Neural cell (in vitro differentiated cells): ENCODE measurements at regions not wholly inside any gene's neighbourhood (a gene's known extent, or its start where the extent isn't known, plus 50 kb on each side); places are given as distances from the start of the nearest gene placed in this dataset.

ENCODE experiments used
- CTCF ChIP-seq: fragments of 450-650 bp; IDR thresholded peaks from 2 replicates; pipeline ENCODE4 v1.5.1; 2014; ENCODE audit warnings: antibody characterized with exemption, mild to moderate bottlenecking, moderate library complexity; ENCODE audit not compliant: poor library complexity, severe bottlenecking
- EP300 ChIP-seq: fragments of 450-650 bp; conservative IDR thresholded peaks from 2 replicates; pipeline ENCODE4 v1.6.1; 2014; ENCODE audit warnings: antibody characterized with exemption, mild to moderate bottlenecking, moderate library complexity; ENCODE audit not compliant: poor library complexity, severe bottlenecking
- EZH2 ChIP-seq: fragments of 200-600, 300-800 bp; shearing (Covaris generic), sonication (generic); IDR thresholded peaks from 2 replicates; pipeline ENCODE4 v1.6.1; 2014; ENCODE audit warnings: antibody characterized with exemption, low read length, borderline replicate concordance, mild to moderate bottlenecking; ENCODE audit not compliant: insufficient read depth, poor library complexity, severe bottlenecking
- MXI1 ChIP-seq: fragments of 450-650 bp; conservative IDR thresholded peaks from 2 replicates; pipeline ENCODE4 v1.6.1; 2014; ENCODE audit warnings: antibody characterized with exemption, mild to moderate bottlenecking; ENCODE audit not compliant: poor library complexity, severe bottlenecking
- POLR2AphosphoS5 ChIP-seq: IDR thresholded peaks from 2 replicates; pipeline ENCODE4 v1.6.1; 2012
- RAD21 ChIP-seq: fragments of 450-650 bp; conservative IDR thresholded peaks from 2 replicates; pipeline ENCODE4 v1.6.1; 2014; ENCODE audit warnings: antibody characterized with exemption, mild to moderate bottlenecking, moderate library complexity
- REST ChIP-seq: IDR thresholded peaks from 2 replicates; pipeline ENCODE4 v1.6.1; 2012; ENCODE audit warnings: borderline replicate concordance
- SMC3 ChIP-seq: fragments of 450-650 bp; conservative IDR thresholded peaks from 2 replicates; pipeline ENCODE4 v1.6.1; 2014; ENCODE audit warnings: antibody characterized with exemption, mild to moderate bottlenecking, moderate library complexity; ENCODE audit not compliant: poor library complexity
- TAF1 ChIP-seq: IDR thresholded peaks from 2 replicates; pipeline ENCODE4 v1.6.1; 2012; ENCODE audit warnings: low read depth

GRCh38 chr1:55457874-55458273 is 242.7 kb upstream of the USP24 start:
- TF ChIP-seq CTCF (no peak), EP300 (no peak), TAF1 (no peak), POLR2AphosphoS5 (no peak), MXI1 (no peak), EZH2 (no peak), SMC3 (no peak), REST (no peak), RAD21 (no peak)
